HG02642 (cell line): ENCODE measurements at regions not wholly inside any gene's neighbourhood (a gene's known extent, or its start where the extent isn't known, plus 50 kb on each side); places are given as distances from the start of the nearest gene placed in this dataset.

Experiments used
- ATAC-seq: cut with Tn5 transposase; IDR thresholded peaks from one replicate; pipeline ENCODE4 v1.9.1; 2021; ENCODE audit warnings: mild to moderate bottlenecking; ENCODE audit not compliant: unreplicated experiment, poor library complexity

GRCh38 chr4:10342866-10343265 lies 114.4 kb downstream of the ZNF518B start:
- ATAC-seq = no peak

GRCh38 chr4:10336471-10336870 lies 120.8 kb downstream of the ZNF518B start:
- ATAC-seq = no peak

DNA sequence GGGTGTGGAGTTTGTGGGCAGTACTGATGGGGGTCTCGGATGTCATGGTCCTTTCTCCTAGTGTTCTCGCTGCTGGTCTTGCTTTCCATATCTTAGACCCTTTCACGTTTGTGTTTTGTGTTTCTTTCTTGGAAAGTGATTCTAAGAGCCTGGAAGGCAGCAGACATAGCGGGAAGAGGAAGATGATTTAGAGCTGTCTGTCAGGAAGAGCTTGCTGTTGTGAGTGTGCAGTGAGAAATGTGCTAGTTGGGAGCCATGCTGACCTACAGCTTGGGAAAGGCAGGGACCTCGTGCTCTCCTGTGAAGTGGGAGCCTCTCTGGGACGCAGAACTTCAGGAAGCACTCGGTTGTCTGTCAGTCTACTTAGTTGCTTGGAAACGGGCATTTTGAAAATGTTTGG lies 122.2 kb downstream of the ZNF518B start:
- no peak for ATAC-seq

DNA sequence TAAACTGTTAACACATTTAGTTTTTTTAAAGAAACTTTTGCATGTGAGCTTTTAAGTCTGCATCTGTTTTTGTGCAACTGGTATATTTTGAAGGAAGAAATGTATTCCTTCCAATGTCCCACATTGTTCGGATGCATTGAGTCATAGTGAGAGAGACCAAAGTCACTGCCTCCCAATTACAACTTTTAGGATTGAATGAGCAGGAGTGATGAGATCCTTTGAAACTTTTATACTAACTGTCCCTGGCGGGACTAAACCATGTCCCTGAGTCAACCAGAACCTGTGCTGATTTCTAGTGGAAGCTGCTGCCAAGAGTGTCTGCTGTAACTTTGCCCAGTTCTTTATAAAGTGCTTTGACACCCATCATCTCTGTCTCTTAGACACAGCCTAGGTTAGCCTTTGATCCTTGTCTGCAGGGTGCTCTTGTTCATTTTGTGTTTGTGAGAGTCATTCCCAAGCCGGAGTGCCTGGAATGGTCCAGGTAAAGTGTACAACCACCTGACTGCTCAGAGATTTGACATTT lies 122.7 kb downstream of the ZNF518B start:
- ATAC-seq = no peak

DNA sequence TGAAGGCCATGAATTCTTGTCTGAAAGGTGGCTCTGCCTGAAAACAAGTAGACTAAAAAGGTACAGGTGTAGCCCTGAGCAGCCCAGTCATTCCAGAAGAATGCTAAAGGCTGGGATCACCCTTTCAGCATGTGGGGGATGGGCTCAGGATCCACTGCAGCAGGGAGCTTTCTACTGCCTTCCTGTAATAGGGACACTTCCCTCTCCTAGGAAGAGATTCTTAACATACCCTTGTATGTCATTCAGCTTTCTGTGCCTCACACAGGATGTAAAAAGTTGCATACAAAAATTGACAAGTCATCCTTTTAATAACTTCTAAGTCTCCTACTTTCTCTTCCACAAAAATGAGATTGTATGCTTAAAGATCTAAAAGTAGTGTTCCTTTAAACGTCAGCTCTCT lies 123.3 kb downstream of the ZNF518B start:
- no peak for ATAC-seq

DNA sequence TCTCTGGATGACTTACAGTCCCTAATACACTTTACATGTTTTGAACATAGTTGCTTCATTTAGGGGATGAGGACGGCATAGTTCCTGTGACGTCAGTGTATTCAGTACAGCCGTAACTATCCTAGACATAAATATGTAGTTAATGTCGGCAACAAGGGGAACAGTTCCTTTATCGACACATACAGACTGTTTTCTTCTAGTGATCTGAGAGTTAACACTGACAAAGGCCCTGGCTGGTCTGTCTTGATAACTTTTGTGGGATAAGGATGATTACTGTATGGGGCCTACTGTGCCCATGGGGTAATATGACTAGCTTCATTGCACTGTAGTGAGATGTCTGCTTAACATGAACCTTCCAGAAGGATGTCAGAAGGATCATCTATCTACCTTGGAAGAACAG lies 131.2 kb downstream of the ZNF518B start:
- ATAC-seq = no peak

- ATAC-seq = no peak
Measured at GRCh38 chr4:10321931-10322330, 135.3 kb downstream of the ZNF518B start.

GRCh38 chr4:10320130-10320529 lies 137.1 kb downstream of the ZNF518B start:
- no peak for ATAC-seq

GRCh38 chr4:10317345-10317744 lies 139.9 kb downstream of the ZNF518B start:
- ATAC-seq = no peak

GRCh38 chr4:10316851-10317250 lies 140.4 kb downstream of the ZNF518B start:
- ATAC-seq = no peak

- no peak for ATAC-seq
Measured at GRCh38 chr4:10315638-10316037, 141.6 kb downstream of the ZNF518B start.

DNA sequence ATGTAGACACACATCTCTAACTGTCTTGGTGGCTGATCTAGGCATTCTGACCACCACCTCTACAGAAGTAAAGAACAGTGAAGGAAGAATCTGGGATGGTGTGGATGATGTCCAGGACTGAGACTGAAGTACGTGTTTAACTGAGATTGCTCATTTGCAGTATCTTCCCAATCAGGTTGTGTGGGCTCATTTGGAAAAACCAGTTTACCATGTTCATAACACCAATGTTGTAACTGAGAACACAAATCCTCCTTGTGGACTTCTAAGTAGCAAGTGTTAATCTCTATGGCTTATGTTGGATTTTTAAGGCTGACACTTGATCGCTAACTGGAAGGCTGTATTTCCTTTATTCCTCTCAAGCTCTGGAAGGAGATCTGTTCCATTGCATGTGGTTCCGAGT lies 144.7 kb downstream of the ZNF518B start:
- ATAC-seq = no peak

DNA sequence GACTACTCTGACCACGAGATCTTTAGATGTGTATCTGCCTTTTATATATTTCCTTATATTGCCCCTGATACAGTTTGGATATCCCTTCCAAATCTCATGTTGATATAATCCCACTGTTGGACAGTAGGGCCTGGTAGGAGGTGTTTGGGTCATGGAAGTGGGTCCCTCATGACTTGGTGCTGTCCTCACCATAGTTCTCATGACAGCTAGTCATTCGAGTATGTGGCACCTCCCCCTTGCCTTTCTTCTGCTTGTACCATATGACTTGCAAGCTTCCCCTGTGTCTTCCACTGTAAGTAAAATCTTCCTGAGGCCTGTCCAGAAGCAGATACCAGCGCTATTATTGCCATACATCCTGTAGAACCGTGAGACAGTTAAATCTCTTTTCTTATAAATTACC lies 145.3 kb downstream of the ZNF518B start:
- no peak for ATAC-seq

DNA sequence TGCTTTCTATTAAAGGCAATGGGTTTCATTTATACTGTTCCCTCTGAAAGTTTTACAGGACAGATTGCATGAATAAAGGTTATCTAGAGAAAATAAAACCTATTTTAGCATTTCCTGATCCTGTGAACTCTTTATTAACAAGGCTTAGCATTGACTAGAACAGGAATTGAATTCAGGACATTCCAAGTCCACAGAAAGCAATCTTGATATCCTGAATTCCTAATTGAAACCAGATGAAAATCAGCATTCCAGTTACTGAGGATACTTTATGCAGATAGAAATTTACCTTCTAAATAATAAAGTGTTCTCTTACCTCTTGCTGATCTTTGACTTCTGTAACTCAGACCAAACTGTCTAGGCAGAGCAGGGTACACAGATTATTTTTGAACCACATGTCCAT lies 151.4 kb downstream of the ZNF518B start:
- ATAC-seq = no peak

DNA sequence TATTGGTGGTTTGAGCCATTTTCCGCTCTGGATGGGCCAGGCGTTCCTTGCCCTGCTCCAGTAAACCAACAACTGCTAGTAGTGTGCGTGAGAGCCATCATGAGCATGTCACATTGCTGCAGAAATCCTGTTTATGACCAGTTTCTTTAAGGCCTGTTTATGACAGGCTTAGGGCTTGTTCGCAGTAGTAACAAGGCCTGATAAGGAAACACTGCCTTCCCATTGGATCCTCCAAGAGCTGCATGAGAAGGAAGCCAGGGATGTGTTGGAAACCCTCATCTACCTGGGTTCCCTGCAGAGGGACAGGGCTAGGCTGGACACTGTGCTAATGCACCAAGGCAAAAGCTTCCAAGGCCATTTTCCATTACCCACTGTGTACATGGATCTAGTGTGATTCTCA lies 153.9 kb downstream of the ZNF518B start:
- ATAC-seq = no peak

DNA sequence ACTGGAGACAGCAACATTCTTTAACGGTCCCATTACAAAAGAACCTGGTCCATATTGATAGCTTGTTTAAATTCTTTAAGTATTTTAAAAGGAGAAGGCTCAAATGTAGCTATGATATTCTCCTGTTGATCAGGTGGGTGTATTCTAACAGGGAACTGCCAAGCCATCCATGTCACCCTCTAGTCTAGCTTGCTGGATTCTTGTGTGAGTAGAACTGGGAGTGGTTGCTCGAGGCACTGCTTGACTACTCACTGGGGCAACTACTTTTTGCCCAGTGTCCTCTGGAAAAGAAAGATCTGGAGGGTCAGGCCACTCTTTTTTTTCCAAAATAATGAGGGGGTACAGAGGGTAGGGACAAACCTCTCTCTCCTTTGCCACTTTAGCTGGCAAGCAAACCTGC lies 155.1 kb downstream of the ZNF518B start:
- ATAC-seq = no peak

DNA sequence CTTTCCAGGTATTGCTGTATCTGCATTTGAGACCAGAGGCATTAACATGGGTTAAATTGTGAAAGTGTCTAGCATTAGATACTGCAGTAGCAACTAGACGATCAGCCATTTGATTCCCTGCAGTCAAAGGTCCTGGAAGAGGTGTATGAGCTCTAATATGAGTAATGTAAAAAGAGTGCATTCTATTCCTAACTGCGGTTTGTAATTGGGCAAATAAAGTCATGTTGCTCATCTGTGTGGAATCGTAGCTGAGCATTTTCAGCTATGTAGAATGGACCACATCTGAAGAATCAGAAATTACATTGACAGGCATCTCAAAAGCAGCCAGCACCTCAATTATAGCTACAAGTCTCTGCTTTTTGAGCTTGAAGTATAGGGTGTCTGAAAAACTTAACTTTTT lies 157.6 kb downstream of the ZNF518B start:
- ATAC-seq = no peak

DNA sequence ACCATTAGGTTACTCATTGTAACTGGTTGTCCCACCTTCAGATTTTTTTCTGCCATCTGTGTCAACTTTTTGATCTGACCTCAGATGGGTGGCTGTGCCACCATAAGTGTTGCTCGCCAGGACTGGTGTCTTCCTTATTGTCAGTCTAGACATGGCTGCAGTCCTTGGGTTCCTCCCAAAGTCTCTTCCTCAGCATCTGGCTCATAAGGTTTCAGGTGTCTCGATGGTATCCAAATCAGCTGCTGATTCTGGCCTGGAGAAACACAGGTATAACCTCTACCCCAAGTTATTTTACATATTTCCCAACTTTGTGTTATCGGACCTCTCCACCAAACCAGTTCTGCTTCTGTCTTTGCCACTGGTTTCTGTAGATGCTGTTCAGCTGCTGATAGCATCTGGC lies 158.5 kb downstream of the ZNF518B start:
- ATAC-seq = no peak

DNA sequence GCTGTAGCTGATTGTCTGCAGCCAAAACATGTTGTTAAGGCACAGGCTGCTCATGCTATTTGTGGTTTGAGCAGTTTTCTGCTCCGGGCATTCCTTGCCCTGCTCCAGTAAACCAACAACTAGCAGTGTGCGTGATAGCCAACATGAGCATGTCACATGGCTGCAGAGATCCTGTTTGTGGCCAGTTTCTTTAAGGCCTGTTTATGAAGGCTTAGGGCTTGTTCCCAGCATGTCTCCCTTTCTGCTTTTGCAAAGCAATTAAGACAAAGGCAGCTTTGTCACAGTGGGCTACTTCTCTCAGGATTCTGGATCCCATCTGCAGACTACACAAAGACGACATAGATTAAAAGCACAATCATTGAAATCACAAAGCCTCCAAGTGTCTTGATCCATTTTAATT lies 160.5 kb downstream of the ZNF518B start:
- no peak for ATAC-seq

- no peak for ATAC-seq
Measured at GRCh38 chr4:10295301-10295700, 161.9 kb downstream of the ZNF518B start.

- ATAC-seq = no peak
Measured at GRCh38 chr4:10289538-10289906, 167.7 kb downstream of the ZNF518B start.

DNA sequence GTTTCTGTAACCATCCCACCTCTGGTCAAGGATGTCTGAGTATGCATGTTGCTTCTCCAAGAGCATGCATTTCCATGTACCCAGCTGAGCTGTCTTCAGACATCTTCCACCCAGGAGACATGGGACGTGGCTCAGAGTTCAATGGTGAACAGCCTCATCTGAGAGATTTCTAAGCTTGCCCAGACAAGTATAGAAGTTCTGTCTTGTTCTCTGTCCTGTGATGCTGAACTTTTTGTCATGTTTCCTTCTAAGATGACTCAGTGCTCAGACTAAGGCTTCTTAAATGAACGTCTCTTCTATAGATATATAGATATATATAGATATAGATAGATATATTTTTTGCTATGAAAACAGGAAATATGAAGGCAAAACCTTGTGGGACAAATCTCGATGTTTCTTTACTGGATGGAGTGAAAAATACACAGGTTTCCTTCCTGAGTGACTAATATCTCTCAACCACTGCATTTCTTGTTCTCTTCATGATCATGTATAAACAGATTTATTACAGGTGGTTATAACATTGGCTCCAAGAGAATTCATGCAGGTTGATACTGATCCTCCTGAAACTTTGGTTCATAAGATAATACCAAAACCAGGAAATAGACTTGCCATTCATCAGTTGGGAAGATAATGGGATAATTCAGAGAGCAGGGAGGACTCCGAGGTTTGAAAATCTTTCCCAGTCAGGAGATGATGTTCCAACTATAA lies 168.2 kb downstream of the ZNF518B start:
- ATAC-seq = no peak

DNA sequence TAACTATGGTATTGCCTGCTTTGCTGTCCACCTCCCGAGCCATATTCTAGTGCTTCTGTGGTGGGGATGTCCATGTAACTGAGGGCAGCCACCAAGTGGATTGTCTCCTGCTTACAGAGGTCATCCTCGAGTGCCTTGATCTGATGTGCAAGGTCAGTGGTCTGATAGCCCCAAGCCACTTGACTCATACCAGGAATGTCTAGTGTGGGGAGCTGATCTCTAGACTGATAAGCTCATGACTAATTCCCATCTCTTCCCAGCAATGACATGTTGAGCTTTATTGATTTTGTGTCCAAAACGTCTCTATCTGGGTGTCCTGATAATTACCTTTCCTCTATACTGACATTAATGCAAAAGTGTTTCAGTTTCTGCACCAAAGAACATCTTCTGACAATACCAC lies 168.4 kb upstream of the WDR1 start:
- ATAC-seq = no peak
